ENCODE measurements at regions not wholly inside any gene's neighbourhood (a gene's known extent, or its start where the extent isn't known, plus 50 kb on each side); places are given as distances from the start of the nearest gene placed in this dataset.

GRCh38 chr3:110589341-110589740, 482.3 kb upstream of the NECTIN3 start:
- TF ChIP-seq POLR2A (conservative IDR thresholded peaks at IDR 0.05) (no peak), SRF (CRISPR knock-in tag; IDR thresholded peaks at IDR 0.05) (no peak), MYNN (IDR thresholded peaks at IDR 0.05) (no peak), MYNN (CRISPR knock-in tag; IDR thresholded peaks at IDR 0.05) (no peak)

All from K562 (cell line).